H9 (cell line): ENCODE measurements at regions not wholly inside any gene's neighbourhood (a gene's known extent, or its start where the extent isn't known, plus 50 kb on each side); places are given as distances from the start of the nearest gene placed in this dataset.
A peak's percentile ranks its signal among the peaks of the same experiment; 100 is the strongest.

ENCODE experiments used
- DNase-seq: peaks from one replicate; pipeline ENCODE4 v3.0.0-alpha.2; 2017
- H2AFZ ChIP-seq: one replicate; pipeline ENCODE4 v1.6.1; 2013; ENCODE audit warnings: mild to moderate bottlenecking, low read length, control low read depth, moderate library complexity
- H2AK5ac ChIP-seq: 2 replicates; pipeline ENCODE4 v1.6.1; 2013; ENCODE audit warnings: low read length, control low read depth, mixed read lengths; ENCODE audit not compliant: insufficient read length
- H2BK120ac ChIP-seq: one replicate; pipeline ENCODE4 v1.6.1; 2013; ENCODE audit warnings: low read depth, mild to moderate bottlenecking, low read length, control low read depth, inconsistent platforms; ENCODE audit not compliant: poor library complexity, severe bottlenecking
- H2BK12ac ChIP-seq: 2 replicates; pipeline ENCODE4 v1.6.1; 2013; ENCODE audit warnings: low read length, control low read depth, mixed read lengths, low read depth; ENCODE audit not compliant: insufficient read length
- H2BK15ac ChIP-seq: 2 replicates; pipeline ENCODE4 v1.6.1; 2013; ENCODE audit warnings: low read depth, low read length, control low read depth
- H2BK20ac ChIP-seq: one replicate; pipeline ENCODE4 v1.6.1; 2013; ENCODE audit warnings: low read depth, mild to moderate bottlenecking, low read length, control low read depth, inconsistent platforms; ENCODE audit not compliant: poor library complexity, severe bottlenecking
- H2BK5ac ChIP-seq: 2 replicates; pipeline ENCODE4 v1.6.1; 2013; ENCODE audit warnings: low read length, control low read depth, mixed read lengths; ENCODE audit not compliant: insufficient read length
- H3K14ac ChIP-seq: 2 replicates; pipeline ENCODE4 v1.6.1; 2013; ENCODE audit warnings: low read length, control low read depth; ENCODE audit not compliant: insufficient read depth
- H3K18ac ChIP-seq: 2 replicates; pipeline ENCODE4 v1.6.1; 2013; ENCODE audit warnings: low read depth, mild to moderate bottlenecking, mixed read lengths, low read length, control low read depth; ENCODE audit not compliant: insufficient read length
- H3K23ac ChIP-seq: 2 replicates; pipeline ENCODE4 v1.6.1; 2013; ENCODE audit warnings: low read length, control low read depth, mixed read lengths, low read depth; ENCODE audit not compliant: insufficient read length
- H3K23me2 ChIP-seq: 2 replicates; pipeline ENCODE4 v1.6.1; 2013; ENCODE audit warnings: low read depth, mild to moderate bottlenecking, mixed read lengths, low read length, control low read depth; ENCODE audit not compliant: insufficient read length, poor library complexity, severe bottlenecking
- H3K27ac ChIP-seq: 2 replicates; pipeline ENCODE4 v1.5.1; 2013; ENCODE audit warnings: low read length, control low read depth, mixed read lengths, low read depth; ENCODE audit not compliant: insufficient read length
- H3K27me3 ChIP-seq: 2 replicates; pipeline ENCODE4 v1.6.1; 2013; ENCODE audit warnings: low read length, control low read depth, inconsistent platforms; ENCODE audit not compliant: insufficient read depth
- H3K4ac ChIP-seq: 2 replicates; pipeline ENCODE4 v1.6.1; 2013; ENCODE audit warnings: low read depth, mild to moderate bottlenecking, control low read depth, inconsistent platforms, low read length, moderate library complexity
- H3K4me1 ChIP-seq: 2 replicates; pipeline ENCODE4 v1.6.1; 2013; ENCODE audit warnings: low read length, control low read depth, inconsistent platforms; ENCODE audit not compliant: insufficient read depth
- H3K4me2 ChIP-seq: 2 replicates; pipeline ENCODE4 v1.6.1; 2013; ENCODE audit warnings: low read length, control low read depth, mixed read lengths; ENCODE audit not compliant: insufficient read length, insufficient read depth
- H3K56ac ChIP-seq: 2 replicates; pipeline ENCODE4 v1.6.1; 2013; ENCODE audit warnings: low read depth, mild to moderate bottlenecking, mixed read lengths, low read length, control low read depth; ENCODE audit not compliant: insufficient read length
- H3K79me1 ChIP-seq: 2 replicates; pipeline ENCODE4 v1.6.1; 2013; ENCODE audit warnings: low read depth, mild to moderate bottlenecking, moderate library complexity, low read length, control low read depth, inconsistent platforms; ENCODE audit not compliant: insufficient read depth, poor library complexity, severe bottlenecking
- H3K79me2 ChIP-seq: 2 replicates; pipeline ENCODE4 v1.6.1; 2013; ENCODE audit warnings: low read length, control low read depth, inconsistent platforms; ENCODE audit not compliant: insufficient read depth
- H3K9ac ChIP-seq: 2 replicates; pipeline ENCODE4 v1.6.1; 2013; ENCODE audit warnings: low read length, control low read depth, mixed read lengths; ENCODE audit not compliant: insufficient read length; ENCODE audit errors: extremely low read depth
- H3K9me3 ChIP-seq: one replicate; pipeline ENCODE4 v1.6.1; 2013; ENCODE audit warnings: low read depth, low read length, inconsistent platforms; ENCODE audit not compliant: control insufficient read depth
- H3T11ph ChIP-seq: one replicate; pipeline ENCODE4 v1.6.1; 2013; ENCODE audit warnings: mild to moderate bottlenecking, low read length, control low read depth, inconsistent platforms
- H4K20me1 ChIP-seq: one replicate; pipeline ENCODE4 v1.6.1; 2013; ENCODE audit not compliant: control insufficient read depth, insufficient read length, insufficient read depth
- H4K5ac ChIP-seq: 2 replicates; pipeline ENCODE4 v1.6.1; 2013; ENCODE audit warnings: low read depth, mild to moderate bottlenecking, mixed read lengths, low read length, control low read depth; ENCODE audit not compliant: insufficient read length
- H4K8ac ChIP-seq: replicated peaks from 2 replicates; pipeline ENCODE4 v1.6.1; 2013; ENCODE audit warnings: low read length, control low read depth, mixed read lengths, low read depth; ENCODE audit not compliant: insufficient read length
- H4K91ac ChIP-seq: 2 replicates; pipeline ENCODE4 v1.6.1; 2013; ENCODE audit warnings: low read depth, mild to moderate bottlenecking, moderate library complexity, mixed read lengths, low read length, control low read depth; ENCODE audit not compliant: insufficient read length
- H3K27ac Mint-ChIP-seq, 3 experiments: 2 replicates in 2 of 3; 3 replicates in 1 of 3; pipeline ENCODE4 v1.8.0; 2020 to 2021; ENCODE audit warnings: mixed read lengths in 3 of 3, mild to moderate bottlenecking in 1 of 3, moderate library complexity in 1 of 3
- H3K27me3 Mint-ChIP-seq: 2 replicates; pipeline ENCODE4 v1.8.0; 2021; ENCODE audit warnings: low read depth, mild to moderate bottlenecking, moderate library complexity, mixed read lengths
- H3K36me3 Mint-ChIP-seq, 3 experiments: 2 replicates in 2 of 3; 3 replicates in 1 of 3; pipeline ENCODE4 v1.8.0; 2020 to 2021; ENCODE audit warnings: low read depth in 3 of 3, mixed read lengths in 3 of 3; ENCODE audit not compliant: insufficient read depth in 1 of 3
- H3K4me1 Mint-ChIP-seq, 2 experiments: 2 replicates each; pipeline ENCODE4 v1.8.0; 2020; ENCODE audit warnings: mixed read lengths in 2 of 2
- H3K4me3 Mint-ChIP-seq, 2 experiments: 2 replicates in 1 of 2; 3 replicates in 1 of 2; pipeline ENCODE4 v1.8.0; 2020 to 2021; ENCODE audit warnings: mild to moderate bottlenecking in 2 of 2, mixed read lengths in 2 of 2, moderate library complexity in 1 of 2
- H3K9me3 Mint-ChIP-seq, 2 experiments: 2 replicates in 1 of 2; 3 replicates in 1 of 2; pipeline ENCODE4 v1.8.0; 2020; ENCODE audit warnings: mild to moderate bottlenecking in 2 of 2, mixed read lengths in 2 of 2, moderate library complexity in 1 of 2
- CTCF ChIP-seq: fragments of 200-600 bp; sonication (generic); conservative IDR thresholded peaks from 3 replicates; pipeline ENCODE4 v1.8.0; 2021; ENCODE audit warnings: antibody characterized with exemption, mild to moderate bottlenecking
- WGBS: extraction: QIAGEN DNeasy Blood & Tissue Kit; methylation state at CpG from one replicate; pipeline ENCODE4 v1.1.7; 2013; ENCODE audit warnings: missing lambda C conversion rate, low lambda C conversion rate, mixed read lengths; ENCODE audit not compliant: insufficient read length; ENCODE audit errors: extremely low coverage; 5-methylcytosine and 5-hydroxymethylcytosine counted together

GRCh38 chr2:239762655-239763269, 262.4 kb downstream of the NDUFA10 start:
- no peak overlapping the region for H4K8ac ChIP-seq
- H2BK12ac ChIP-seq: no peak overlapping the region
- no peak overlapping the region for H2AK5ac ChIP-seq
- no peaks in the 10 kb centered on the region for H3K4me1 ChIP-seq
- H3K79me1 ChIP-seq: no peaks in the 10 kb centered on the region
- Mint-ChIP-seq H3K27ac (peak overlapping the region in 1 of 3 experiments; percentile 82; a peak in 2 of 7 replicates), H3K4me3 (no peak overlapping the region), H3K4me1 (peaks cover 7% of the 10 kb centered on the region in 2 experiments), H3K36me3 (no peaks in the 10 kb centered on the region; a peak in 1 of 7 replicates), H3K27me3 (peaks cover 12% of the 10 kb centered on the region), H3K9me3 (peaks cover 0 to 5% of the 10 kb centered on the region in 2 experiments; a peak in 2 of 5 replicates)
- H3K14ac ChIP-seq: no peak overlapping the region; the same call in 1 of the 2 replicates
- no CpG with 5 or more reads among the region's 14 CpGs for WGBS
- no peak overlapping the region for H3K18ac ChIP-seq
- no peak overlapping the region for H3K23ac ChIP-seq
- no peak overlapping the region for H2BK5ac ChIP-seq
- H3K27ac ChIP-seq: no peak overlapping the region
- no peak for DNase-seq
- no peak overlapping the region for H3K4me2 ChIP-seq
- H3K56ac ChIP-seq: no peak overlapping the region
- H3K9ac ChIP-seq: no peak overlapping the region
- no peak overlapping the region for H2BK120ac ChIP-seq
- no peak overlapping the region for H4K91ac ChIP-seq
- H2BK20ac ChIP-seq: no peak overlapping the region
- no peaks in the 10 kb centered on the region for H3K23me2 ChIP-seq
- H4K5ac ChIP-seq: no peak overlapping the region
- H3K79me2 ChIP-seq: no peaks in the 10 kb centered on the region
- no peak overlapping the region for H3T11ph ChIP-seq
- no peaks in the 10 kb centered on the region for H3K27me3 ChIP-seq
- no peaks in the 10 kb centered on the region for H4K20me1 ChIP-seq
- H3K4ac ChIP-seq: no peak overlapping the region
- no peaks in the 10 kb centered on the region for H3K9me3 ChIP-seq
- TF ChIP-seq CTCF: no peak
- H2AFZ ChIP-seq: no peak overlapping the region
- H2BK15ac ChIP-seq: no peak overlapping the region
